Kidney (tissue), 13 donors: ENCODE measurements at regions not wholly inside any gene's neighbourhood (a gene's known extent, or its start where the extent isn't known, plus 50 kb on each side); places are given as distances from the start of the nearest gene placed in this dataset.

Experiments used
- DNase-seq, 5 donors: peaks; one replicate each; pipeline ENCODE4 v3.0.0-alpha.2; 2013 to 2020
- FAIRE-seq: peaks from 2 replicates; lab custom pipeline; 2012; peaks lifted over from hg19 to GRCh38; lab: Jason Lieb, UNC
- H3K27ac ChIP-seq, 2 donors: one replicate each; pipeline ENCODE4 v1.7.0; 2013; ENCODE audit warnings: low read depth in 2 of 2, low read length in 2 of 2, inconsistent platforms in 1 of 2
- H3K27me3 ChIP-seq: one replicate; pipeline ENCODE4 v1.7.1; 2013; ENCODE audit warnings: low read length, inconsistent platforms; ENCODE audit not compliant: control insufficient read depth, insufficient read depth
- H3K36me3 ChIP-seq, 3 donors: one replicate each; pipeline versions ENCODE4 v1.7.0 to v1.7.1; 2013; ENCODE audit warnings: low read length in 3 of 3, control low read depth in 1 of 3, inconsistent platforms in 1 of 3; ENCODE audit not compliant: insufficient read depth in 3 of 3, control insufficient read depth in 2 of 3
- H3K4me1 ChIP-seq, 3 donors: one replicate each; pipeline versions ENCODE4 v1.7.0 to v1.7.1; 2013; ENCODE audit warnings: low read length in 3 of 3, inconsistent platforms in 1 of 3, low read depth in 1 of 3; ENCODE audit not compliant: control insufficient read depth in 2 of 3, insufficient read depth in 2 of 3
- H3K4me3 ChIP-seq, 3 donors: one replicate each; pipeline versions ENCODE4 v1.7.0 to v1.8.1; 2013; ENCODE audit warnings: low read length in 3 of 3, control low read depth in 1 of 3, inconsistent platforms in 1 of 3
- H3K9ac ChIP-seq, 3 donors: one replicate each; pipeline versions ENCODE4 v1.7.0 to v1.7.1; 2013; ENCODE audit warnings: low read length in 3 of 3, control low read depth in 1 of 3, inconsistent platforms in 1 of 3
- H3K9me3 ChIP-seq, 3 donors: one replicate each; pipeline versions ENCODE4 v1.7.0 to v1.7.1; 2013; ENCODE audit warnings: low read length in 3 of 3, control low read depth in 1 of 3, inconsistent platforms in 1 of 3; ENCODE audit not compliant: control insufficient read depth in 2 of 3, insufficient read depth in 1 of 3
- CTCF ChIP-seq: IDR thresholded peaks from 3 replicates; pipeline ENCODE4 v1.5.1; 2012; ENCODE audit warnings: mild to moderate bottlenecking, moderate library complexity, borderline replicate concordance; ENCODE audit not compliant: insufficient read depth; ENCODE audit errors: extremely low read depth
- intact Hi-C: fragments of 100-400 bp; cut with DNase I; formaldehyde crosslinking; loops from one replicate; pipeline ENCODE4 v1.11.1; 2022
- donor health status: control.
- donor health status: control.
- donor health status: control.
- donor health status: control.
- donor health status: control.
- donor health status: DM: yes; HTN: yes; CAD: no.
- donor health status: Normal renal cell carcinoma (clear cell type).

GRCh38 chr11:8746331-8746974 lies 63.9 kb downstream of the RPL27A start:
- intact Hi-C loops, result no loop called here
- TF ChIP-seq CTCF, result no peak
- Histone ChIP-seq H3K9ac (no peak overlapping the region), H3K27ac (no peak overlapping the region), H3K4me3 (no peak overlapping the region), H3K9me3 (no peaks in the 10 kb centered on the region), H3K4me1 (peaks cover 0 to 4% (median 0%) of the 10 kb centered on the region in 3 donors), H3K36me3 (no peaks in the 10 kb centered on the region), H3K27me3 (no peaks in the 10 kb centered on the region)
- FAIRE-seq (no peak), DNase-seq (no peak)

GRCh38 chr11:8747173-8747572 lies 64.6 kb downstream of the RPL27A start:
- no peak overlapping the region for H3K9ac ChIP-seq
- no peak overlapping the region for H3K4me3 ChIP-seq
- no peaks in the 10 kb centered on the region for H3K27me3 ChIP-seq
- no peak for FAIRE-seq
- H3K36me3 ChIP-seq, result no peaks in the 10 kb centered on the region
- H3K27ac ChIP-seq, result no peak overlapping the region
- peaks cover 0 to 4% (median 0%) of the 10 kb centered on the region in 3 donors for H3K4me1 ChIP-seq
- no peaks in the 10 kb centered on the region for H3K9me3 ChIP-seq
- intact Hi-C loops, result no loop called here
- TF ChIP-seq CTCF, result no peak
- no peak for DNase-seq

GRCh38 chr11:8748317-8748716 lies 65.7 kb downstream of the RPL27A start:
- intact Hi-C loops, result no loop called here
- FAIRE-seq, result no peak

More at GRCh38 chr11:8748317-8748716, 65.7 kb downstream of the RPL27A start:
- no peak for TF ChIP-seq CTCF
- DNase-seq, result no peak
- no peaks in the 10 kb centered on the region for H3K36me3 ChIP-seq
- H3K27me3 ChIP-seq, result no peaks in the 10 kb centered on the region
- H3K4me1 ChIP-seq, result peaks cover 0 to 4% (median 0%) of the 10 kb centered on the region in 3 donors
- no peak overlapping the region for H3K27ac ChIP-seq
- no peak overlapping the region for H3K4me3 ChIP-seq
- H3K9me3 ChIP-seq, result no peaks in the 10 kb centered on the region
- H3K9ac ChIP-seq, result no peak overlapping the region
